T-helper 17 cell (primary cell): ENCODE measurements at regions not wholly inside any gene's neighbourhood (a gene's known extent, or its start where the extent isn't known, plus 50 kb on each side); places are given as distances from the start of the nearest gene placed in this dataset.
A peak's percentile ranks its signal among the peaks of the same experiment; 100 is the strongest.

Source experiments
- ATAC-seq: fragments of 150-1000 bp; cut with Tn5 transposase; 2 replicates; pipeline ENCODE4 v1.10.0; 2021; ENCODE audit warnings: mild to moderate bottlenecking, moderate library complexity
- DNase-seq, 3 donors: peaks; one replicate each; pipeline versions ENCODE4 v3.0.0 to v3.0.0-alpha.2; 2020 to 2021
- H3K9me3 ChIP-seq: one replicate; pipeline ENCODE4 v1.7.0; 2013; ENCODE audit warnings: low read length, mild to moderate bottlenecking; ENCODE audit not compliant: control insufficient read depth, poor library complexity, severe bottlenecking
- H3K27ac Mint-ChIP-seq: one replicate; pipeline ENCODE4 v1.8.0; 2022; ENCODE audit warnings: mild to moderate bottlenecking, moderate library complexity, mixed read lengths
- H3K27me3 Mint-ChIP-seq: one replicate; pipeline ENCODE4 v1.8.0; 2022; ENCODE audit warnings: mixed read lengths
- H3K36me3 Mint-ChIP-seq: one replicate; pipeline ENCODE4 v1.8.0; 2022; ENCODE audit warnings: low read depth, mixed read lengths
- H3K4me1 Mint-ChIP-seq: one replicate; pipeline ENCODE4 v1.8.0; 2022; ENCODE audit warnings: mild to moderate bottlenecking, mixed read lengths
- H3K4me3 Mint-ChIP-seq: one replicate; pipeline ENCODE4 v1.8.0; 2022; ENCODE audit warnings: mild to moderate bottlenecking, moderate library complexity, mixed read lengths

DNA sequence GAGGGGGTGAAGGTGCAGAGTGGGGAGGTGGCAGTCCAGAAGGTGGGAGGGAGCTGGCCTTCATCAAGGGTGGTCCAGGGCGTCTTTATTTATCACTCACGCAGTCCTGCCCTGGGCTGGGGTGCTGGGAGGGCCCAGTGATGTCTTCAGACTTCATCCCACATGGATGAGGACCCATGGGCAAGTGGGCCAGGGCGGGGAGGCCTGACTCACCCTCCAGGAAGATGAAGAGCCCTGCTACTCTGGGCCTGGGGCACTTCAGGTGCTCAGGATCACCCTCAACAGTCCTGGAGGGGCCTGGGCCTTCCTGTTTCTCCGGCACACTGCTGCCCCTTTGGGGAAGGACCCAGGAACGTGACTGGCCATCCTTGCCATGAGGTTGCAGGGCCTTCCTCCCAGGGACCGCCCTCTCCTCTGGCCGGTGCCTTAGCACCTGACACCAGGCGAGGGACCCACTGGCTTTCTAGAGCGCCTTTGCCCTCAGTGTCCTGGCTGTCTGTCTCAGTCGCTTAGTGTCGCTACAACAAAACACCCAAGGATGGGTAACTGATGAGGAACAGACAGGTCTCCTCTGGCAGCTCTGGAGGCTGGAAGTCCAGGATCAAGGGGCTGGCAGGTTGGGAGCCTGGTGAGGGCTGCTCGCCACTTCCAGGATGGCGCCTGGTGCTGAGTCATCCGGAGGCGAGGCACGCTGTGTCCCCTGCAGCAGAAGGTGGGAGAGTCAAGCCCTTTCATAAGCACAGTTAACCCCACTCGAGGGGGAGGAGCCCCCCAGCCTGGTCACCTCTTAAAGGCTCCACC lies 57.8 kb upstream of the HS6ST1 start:
- no peaks in the 10 kb centered on the region for H3K36me3 Mint-ChIP-seq
- ATAC-seq: no peak
- peaks cover 4% of the 10 kb centered on the region for H3K4me1 Mint-ChIP-seq
- no peak overlapping the region for H3K27ac Mint-ChIP-seq
- DNase-seq: peak in 1 of 3 donors; percentile 6
- no peaks in the 10 kb centered on the region for H3K9me3 ChIP-seq
- H3K27me3 Mint-ChIP-seq: peaks cover 7% of the 10 kb centered on the region
- no peak overlapping the region for H3K4me3 Mint-ChIP-seq

DNA sequence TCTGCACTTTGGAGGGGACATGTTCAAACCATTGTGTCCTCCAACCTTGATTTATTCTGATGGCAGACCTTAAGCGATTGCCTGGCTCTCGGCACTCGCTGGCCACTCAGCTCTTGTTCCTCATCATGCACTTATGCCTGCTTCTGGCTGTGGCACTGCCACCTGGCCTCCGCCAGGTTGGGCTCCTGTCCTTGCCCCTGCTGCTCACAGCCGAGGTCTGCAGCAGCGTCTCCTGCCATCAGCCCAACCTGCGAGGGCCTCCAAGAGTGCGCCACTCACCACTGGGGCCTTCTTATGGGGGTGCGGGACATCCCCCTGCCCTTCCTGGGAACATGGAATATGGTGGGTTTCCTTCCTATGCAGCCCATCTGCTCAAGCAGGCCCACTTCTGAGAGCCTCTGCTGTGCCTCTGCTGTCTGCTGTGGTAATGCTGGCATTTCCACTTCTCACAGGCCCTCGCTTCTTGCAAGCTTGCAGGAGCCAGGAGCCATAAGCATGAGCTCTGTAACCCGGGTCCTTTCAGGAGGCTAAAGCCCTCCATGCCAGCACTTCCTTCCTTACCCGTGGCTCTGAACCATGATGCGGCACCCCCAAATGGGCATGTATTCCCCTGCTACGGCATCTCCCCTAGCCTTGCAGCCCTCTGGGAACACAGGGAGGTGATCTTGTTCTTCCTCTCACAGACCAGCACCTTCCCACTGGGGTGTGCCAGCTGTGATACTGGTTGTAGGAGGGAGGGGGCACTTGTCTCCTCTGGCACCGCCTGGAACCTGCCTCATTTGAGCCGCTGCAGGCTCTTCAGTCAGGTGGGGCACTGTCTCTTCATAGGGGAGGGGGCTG lies 58.6 kb upstream of the HS6ST1 start:
- no peaks in the 10 kb centered on the region for H3K36me3 Mint-ChIP-seq
- H3K4me1 Mint-ChIP-seq: peaks cover 2% of the 10 kb centered on the region
- no peak overlapping the region for H3K27ac Mint-ChIP-seq
- H3K27me3 Mint-ChIP-seq: peaks cover 10% of the 10 kb centered on the region
- no peaks in the 10 kb centered on the region for H3K9me3 ChIP-seq
- ATAC-seq (no peak), DNase-seq (peak in 1 of 3 donors; percentile 5)
- H3K4me3 Mint-ChIP-seq: no peak overlapping the region

DNA sequence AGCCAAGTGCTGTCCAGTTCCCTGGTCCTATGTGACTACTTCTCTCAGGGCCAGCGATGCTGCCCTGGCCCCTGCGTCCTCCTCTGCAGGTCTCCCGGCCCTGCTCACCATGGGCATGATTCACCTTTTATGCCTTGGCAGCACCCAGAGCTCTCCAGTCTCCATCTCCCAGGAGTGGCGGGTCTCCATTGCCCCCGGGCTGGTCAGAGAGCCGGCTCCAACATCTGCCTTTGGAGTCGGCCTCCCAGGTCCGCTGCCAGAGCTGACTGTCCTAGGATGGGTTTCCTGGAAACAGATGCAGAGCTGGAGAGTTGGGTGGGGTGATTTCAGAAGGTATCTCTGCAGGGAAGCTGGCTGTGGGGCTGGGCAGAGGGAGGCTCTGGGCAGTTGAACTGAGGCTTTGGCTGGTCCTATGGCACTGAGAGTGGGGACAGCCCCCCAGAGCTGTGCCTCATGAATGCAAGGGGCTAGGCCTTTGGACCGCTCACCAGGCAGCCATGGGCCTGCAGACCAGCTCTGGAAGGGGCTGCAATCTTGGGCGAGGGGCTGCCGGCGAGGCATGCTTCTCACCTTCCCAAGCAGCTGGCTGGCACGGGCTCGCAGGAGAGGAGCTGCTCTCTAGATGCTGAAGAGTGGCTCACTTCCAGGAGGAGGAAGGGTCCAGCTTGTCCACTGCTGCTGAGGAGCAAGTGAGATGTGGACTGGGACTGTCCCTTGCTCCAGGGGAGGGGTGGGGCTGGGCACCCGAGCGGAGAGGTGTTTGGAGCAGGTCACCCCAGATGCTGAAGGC lies 59.8 kb upstream of the HS6ST1 start:
- no peak overlapping the region for H3K27ac Mint-ChIP-seq
- no peak for ATAC-seq
- H3K4me3 Mint-ChIP-seq: no peak overlapping the region
- peak in 1 of 3 donors; percentile 7 for DNase-seq
- H3K9me3 ChIP-seq: no peaks in the 10 kb centered on the region
- H3K27me3 Mint-ChIP-seq: peaks cover 12% of the 10 kb centered on the region
- H3K36me3 Mint-ChIP-seq: no peaks in the 10 kb centered on the region
- H3K4me1 Mint-ChIP-seq: no peaks in the 10 kb centered on the region

DNA sequence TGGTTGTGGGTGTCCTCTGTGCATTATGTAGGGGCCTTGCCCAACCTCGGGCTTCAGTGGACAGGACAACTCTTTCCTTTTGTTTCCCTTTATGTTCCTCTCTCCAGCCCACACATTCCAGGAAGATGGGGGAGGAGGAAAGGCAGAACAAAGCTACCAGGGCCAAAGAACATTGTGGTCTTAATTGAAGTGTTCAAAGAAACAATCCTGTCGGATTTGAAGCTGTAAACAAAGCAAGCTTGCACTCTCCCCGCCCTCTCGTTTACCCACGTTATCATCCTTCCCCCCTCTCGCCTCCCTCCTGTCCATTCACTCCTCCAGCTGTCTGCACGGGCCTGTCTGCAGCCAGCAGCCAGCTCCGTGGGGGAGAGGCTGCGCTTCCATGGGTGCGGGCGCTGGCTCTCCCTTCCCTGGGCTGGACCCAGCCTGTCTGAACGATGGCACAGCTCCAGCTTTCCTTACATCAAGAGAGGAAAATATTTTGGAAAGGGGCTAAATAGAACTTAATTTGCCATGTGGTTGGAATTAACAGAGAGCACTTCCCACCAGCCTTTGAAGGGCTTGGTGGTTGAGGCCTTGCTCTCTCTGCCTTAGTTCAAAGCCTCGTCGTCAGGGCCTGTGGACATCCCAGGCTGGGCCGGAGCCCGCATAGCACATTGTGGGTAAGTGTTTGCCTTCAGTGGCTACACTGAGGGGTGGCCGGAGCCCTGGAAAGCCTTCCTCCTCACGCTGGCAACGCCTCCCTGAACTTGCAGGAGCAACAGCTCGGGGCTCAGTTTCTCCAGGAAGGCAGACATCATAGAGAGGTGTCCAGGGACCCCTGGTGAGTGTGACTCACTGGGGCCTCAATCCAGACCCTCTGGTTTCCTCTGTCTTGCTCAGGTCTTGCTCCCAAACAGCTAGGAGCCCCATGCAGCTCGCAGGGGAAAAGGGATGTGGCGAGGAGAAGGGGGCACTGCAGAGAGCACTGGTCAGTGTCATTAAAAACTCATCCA lies 60.6 kb upstream of the HS6ST1 start:
- Mint-ChIP-seq H3K27me3 (peaks cover 5% of the 10 kb centered on the region), H3K36me3 (no peaks in the 10 kb centered on the region), H3K4me1 (no peaks in the 10 kb centered on the region), H3K4me3 (no peak overlapping the region), H3K27ac (no peak overlapping the region)
- DNase-seq (peak in 1 of 3 donors; percentile 6), ATAC-seq (no peak)
- no peaks in the 10 kb centered on the region for H3K9me3 ChIP-seq

DNA sequence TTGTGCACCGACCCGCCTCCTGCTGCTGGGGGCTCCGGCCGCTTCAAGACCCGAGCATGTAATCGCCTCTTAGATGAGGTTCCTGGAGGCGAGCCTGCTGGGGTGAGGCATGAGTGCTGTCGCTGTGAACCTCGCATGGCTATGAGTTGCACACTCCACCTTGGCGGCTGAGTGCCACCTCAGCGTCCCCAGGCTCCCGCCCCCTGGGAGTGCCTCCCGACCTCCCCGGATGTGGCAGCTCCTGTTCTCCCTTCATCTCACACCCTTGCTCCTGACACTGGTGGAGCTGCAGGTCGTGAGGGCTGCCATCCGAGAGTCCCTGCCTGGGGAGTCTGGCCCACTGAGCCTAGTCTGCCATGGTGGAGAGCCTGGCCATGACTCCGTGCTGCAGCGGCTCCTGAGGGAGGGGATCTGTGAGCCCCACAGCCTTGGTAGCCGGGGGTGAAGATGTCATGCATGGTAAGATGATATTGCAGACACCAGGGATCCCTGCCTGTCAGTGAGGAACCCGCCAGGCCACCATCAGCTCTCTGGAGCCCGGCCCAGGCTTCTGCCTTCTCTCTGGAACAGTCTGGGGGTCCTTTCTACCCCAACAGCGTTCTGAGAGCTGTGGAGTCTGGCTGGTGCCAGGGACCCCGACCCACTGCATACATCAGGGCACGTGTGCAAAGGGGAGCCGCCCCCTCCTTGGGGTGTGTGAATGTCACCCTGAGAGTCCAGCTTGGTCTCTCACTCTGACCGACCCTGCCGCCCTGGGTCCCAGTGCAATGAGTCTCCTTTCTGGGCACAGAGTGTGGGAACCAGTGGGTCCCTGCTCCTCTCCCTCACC lies 61.6 kb upstream of the HS6ST1 start:
- H3K9me3 ChIP-seq: no peaks in the 10 kb centered on the region
- Mint-ChIP-seq H3K27me3 (peaks cover 10% of the 10 kb centered on the region), H3K4me3 (no peak overlapping the region), H3K27ac (no peak overlapping the region), H3K36me3 (no peaks in the 10 kb centered on the region), H3K4me1 (no peaks in the 10 kb centered on the region)
- ATAC-seq (no peak), DNase-seq (no peak)

DNA sequence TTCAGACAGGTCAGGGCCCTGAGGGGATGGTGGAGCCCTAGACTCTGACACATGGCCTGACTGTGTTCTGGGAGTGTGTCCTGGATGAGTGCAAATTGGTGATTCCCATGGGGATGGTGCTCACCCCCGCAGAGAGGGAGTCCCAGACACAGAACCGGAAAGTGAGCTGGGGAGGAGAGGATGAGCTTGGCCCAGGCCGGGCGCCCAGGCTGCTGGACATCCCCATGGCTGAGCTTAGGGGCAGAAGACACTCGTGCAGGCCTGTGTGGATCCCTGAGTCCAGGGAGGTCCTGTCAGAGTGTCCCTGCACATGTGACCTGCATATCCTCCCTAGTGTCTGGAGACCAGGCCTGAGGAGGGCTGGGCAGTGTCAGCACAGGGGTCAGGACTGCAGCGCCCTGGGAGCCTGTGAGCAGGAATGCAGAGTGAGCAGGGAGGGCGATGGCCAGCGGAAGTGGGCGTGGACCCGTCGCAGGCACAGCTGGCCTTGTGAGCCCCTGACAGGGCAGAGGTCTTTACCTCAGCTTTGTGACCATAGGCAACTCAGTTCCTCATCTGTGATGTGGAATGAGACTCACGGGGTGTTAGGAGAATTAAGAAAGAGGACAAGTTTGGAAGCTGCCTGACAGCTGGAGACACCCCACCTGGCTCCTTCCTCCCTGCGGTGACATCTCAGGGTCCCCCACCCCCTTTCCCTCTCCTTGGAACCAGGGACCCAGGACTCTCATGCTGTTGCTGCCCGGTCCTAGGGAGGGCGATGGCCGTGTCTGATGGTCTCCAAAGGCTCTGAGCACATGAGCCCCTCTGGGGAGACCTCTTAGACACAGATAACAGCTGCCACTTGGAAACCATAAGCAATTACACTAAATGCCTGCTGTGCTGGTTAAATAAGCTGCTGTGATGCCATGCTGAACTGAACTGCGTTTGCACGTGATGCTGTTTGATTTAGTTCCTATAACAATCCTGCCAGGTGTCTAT lies 62.6 kb upstream of the HS6ST1 start:
- Mint-ChIP-seq H3K27me3 (peaks cover 17% of the 10 kb centered on the region), H3K36me3 (no peaks in the 10 kb centered on the region), H3K27ac (no peak overlapping the region), H3K4me1 (no peaks in the 10 kb centered on the region), H3K4me3 (no peak overlapping the region)
- DNase-seq (no peak), ATAC-seq (no peak)
- H3K9me3 ChIP-seq: no peaks in the 10 kb centered on the region

DNA sequence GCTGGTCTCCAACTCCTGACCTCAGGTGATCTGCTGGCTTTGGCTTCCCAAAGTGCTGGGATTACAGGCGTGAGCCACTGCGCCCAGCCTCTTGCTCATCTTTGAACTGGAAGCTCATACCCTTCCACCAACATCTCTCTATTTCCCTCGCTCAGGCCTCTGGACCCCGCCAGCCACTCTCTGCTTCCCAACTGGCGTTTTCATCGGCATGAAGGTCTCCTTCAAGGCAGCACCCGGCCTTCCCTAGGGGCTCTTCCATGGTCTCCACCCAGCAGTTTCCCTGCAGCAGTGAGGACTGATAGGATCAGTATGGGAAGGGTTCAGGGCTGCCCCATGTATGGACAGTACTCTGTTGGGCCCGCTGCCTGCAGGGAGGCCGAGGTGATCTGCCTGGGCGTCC lies 65.8 kb upstream of the HS6ST1 start:
- no peaks in the 10 kb centered on the region for H3K4me1 Mint-ChIP-seq
- ATAC-seq (no peak), DNase-seq (peak in 1 of 3 donors; percentile 2)
- H3K36me3 Mint-ChIP-seq: no peaks in the 10 kb centered on the region
- no peaks in the 10 kb centered on the region for H3K9me3 ChIP-seq
- no peak overlapping the region for H3K4me3 Mint-ChIP-seq
- peaks cover 17% of the 10 kb centered on the region for H3K27me3 Mint-ChIP-seq
- H3K27ac Mint-ChIP-seq: no peak overlapping the region

DNA sequence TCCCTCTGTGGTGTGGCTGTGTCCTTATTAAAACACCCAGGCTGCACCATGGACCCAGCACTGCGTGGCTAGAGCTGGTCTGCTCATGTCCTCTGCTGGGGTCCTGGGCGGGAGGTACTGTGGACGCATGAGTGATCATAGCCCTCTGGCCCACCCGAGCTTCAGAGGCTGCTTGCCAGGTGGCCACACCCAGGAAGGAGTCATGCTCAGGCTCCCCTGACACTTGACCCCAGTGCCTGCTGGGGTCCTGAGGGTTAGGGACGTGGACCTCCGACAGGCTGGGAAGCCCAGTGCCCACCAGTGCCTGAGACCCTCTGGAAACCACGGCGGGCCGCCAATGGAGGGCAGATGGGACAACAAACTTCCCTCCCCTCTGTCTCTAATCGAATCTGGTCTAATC lies 66.3 kb upstream of the HS6ST1 start:
- no peaks in the 10 kb centered on the region for H3K9me3 ChIP-seq
- DNase-seq: peak in 1 of 3 donors; percentile 5
- Mint-ChIP-seq H3K27me3 (peaks cover 17% of the 10 kb centered on the region), H3K4me1 (no peaks in the 10 kb centered on the region), H3K36me3 (no peaks in the 10 kb centered on the region), H3K4me3 (no peak overlapping the region), H3K27ac (no peak overlapping the region)
- no peak for ATAC-seq

DNA sequence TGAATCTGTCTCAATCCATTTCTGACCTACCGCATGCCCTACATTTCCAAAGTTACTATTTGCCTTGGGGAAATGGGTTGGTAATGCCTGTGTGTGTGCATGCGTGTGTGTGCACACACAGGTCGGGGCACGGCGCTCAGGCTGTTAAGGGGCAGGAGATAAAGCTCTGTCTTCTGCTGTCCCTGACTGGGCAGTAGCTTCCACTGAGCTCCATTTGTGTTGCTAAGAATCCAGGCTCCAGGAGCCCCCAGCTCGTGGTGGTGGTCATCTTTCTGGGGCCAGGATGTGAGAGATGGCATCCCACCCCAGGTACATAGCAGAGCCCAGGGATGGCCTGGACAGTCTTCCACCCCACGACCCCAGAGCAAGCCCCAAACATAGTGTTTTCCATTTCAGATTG lies 66.7 kb upstream of the HS6ST1 start:
- H3K36me3 Mint-ChIP-seq: no peaks in the 10 kb centered on the region
- H3K9me3 ChIP-seq: no peaks in the 10 kb centered on the region
- no peak overlapping the region for H3K27ac Mint-ChIP-seq
- peaks cover 17% of the 10 kb centered on the region for H3K27me3 Mint-ChIP-seq
- no peak overlapping the region for H3K4me3 Mint-ChIP-seq
- no peaks in the 10 kb centered on the region for H3K4me1 Mint-ChIP-seq
- DNase-seq: peak in 1 of 3 donors; percentile 0
- ATAC-seq: no peak

DNA sequence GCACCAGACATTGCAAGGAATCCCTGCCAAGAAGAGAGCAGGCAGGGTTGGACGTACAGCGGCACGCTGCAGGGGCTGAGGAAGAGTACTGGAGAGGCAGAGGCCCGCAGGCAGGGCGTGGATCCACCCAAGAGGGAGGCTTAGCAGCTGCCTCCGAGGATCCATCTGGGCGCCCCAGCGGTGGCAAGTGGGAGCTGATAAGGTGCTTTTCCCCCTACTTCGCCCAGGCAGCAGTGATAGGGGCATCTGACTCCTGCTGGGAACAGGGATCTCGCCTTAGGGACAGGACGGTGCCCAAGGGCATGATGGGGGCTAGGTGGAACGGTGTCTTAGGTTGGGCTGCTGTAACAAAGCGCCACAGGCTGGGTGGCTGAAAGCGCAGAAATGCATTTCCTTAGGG lies 67.4 kb upstream of the HS6ST1 start:
- Mint-ChIP-seq H3K27me3 (peaks cover 19% of the 10 kb centered on the region), H3K36me3 (no peaks in the 10 kb centered on the region), H3K27ac (no peak overlapping the region), H3K4me1 (peaks cover under 1% of the 10 kb centered on the region), H3K4me3 (no peak overlapping the region)
- ATAC-seq (no peak), DNase-seq (peak in 1 of 3 donors; percentile 0)
- no peaks in the 10 kb centered on the region for H3K9me3 ChIP-seq

DNA sequence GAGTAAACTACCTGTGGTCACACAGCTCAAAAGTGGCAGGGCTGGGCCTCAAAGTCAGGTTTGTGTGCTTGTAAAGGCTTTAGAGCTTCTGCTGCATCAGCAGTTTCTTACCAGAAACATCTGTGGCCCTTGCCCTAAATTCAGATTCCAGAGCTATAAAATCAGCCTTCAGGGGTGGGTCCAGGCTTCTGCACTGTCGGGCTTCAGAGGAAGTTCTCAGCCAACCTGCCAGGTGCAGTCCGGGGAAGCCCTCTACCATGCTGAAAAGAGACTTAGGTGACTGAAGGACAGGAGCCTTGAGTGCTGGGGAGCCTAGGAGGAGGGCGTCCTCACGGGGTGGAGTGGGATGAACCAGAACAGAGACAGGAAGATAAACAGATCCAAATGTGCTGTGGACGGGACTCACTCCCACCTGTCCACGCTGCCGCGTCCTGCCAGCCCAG lies 69.9 kb upstream of the HS6ST1 start:
- Mint-ChIP-seq H3K27ac (no peak overlapping the region), H3K36me3 (no peaks in the 10 kb centered on the region), H3K27me3 (peaks cover 21% of the 10 kb centered on the region), H3K4me3 (no peak overlapping the region), H3K4me1 (peaks cover 6% of the 10 kb centered on the region)
- no peak for ATAC-seq
- no peaks in the 10 kb centered on the region for H3K9me3 ChIP-seq
- peak in 1 of 3 donors; percentile 3 for DNase-seq
